ENCODE measurements at regions not wholly inside any gene's neighbourhood (a gene's known extent, or its start where the extent isn't known, plus 50 kb on each side); places are given as distances from the start of the nearest gene placed in this dataset.
"Not testable (repeated sequence)": the region's sequence is repeated elsewhere in the genome, so short reads cannot be mapped to it uniquely, and the experiment has no call there.

DNA sequence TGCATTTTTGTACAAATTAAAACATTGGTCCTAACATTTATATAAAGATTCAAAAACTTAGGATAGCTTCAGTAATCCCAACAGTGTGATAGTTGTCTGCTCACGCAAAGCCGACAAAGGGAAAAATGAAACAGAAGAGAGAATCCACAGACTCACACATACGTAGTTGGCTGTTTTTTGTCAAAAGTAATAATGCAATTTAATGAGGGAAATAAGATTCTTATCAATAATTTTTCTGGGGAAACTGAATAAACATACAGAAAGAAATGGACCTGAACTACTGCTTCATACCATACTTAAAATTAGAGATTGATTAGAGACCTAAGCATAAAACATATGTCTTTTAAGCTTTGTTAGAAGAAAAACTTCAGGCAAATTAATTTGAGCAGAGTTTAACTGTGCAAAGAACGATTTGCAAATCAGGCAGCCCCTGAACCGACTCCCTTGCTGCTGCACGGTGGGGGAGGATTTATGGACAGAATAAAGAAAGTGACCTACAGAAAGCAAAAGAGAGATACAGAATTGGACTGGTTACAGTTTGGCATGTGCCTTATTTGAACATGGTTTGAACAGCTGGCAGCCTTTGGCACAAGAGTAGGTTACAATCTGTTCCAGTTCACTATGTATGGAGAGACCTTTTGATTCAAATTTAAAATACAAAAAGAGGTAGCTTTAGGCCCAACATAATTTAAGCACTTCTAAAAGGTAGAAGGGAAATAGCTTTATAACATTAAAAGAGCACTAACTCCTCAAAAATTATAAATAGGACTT, 64.9 kb upstream of the CTSV start:
- not testable (repeated sequence) for DNase-seq (ENCODE audit: low read depth in 2 of 2)

- not testable (repeated sequence) for DNase-seq (ENCODE audit: low read depth in 2 of 2)
Measured at GRCh38 chr9:97099540-97099939, 60.6 kb upstream of the CTSV start.

- DNase-seq (ENCODE audit: low read depth in 2 of 2) = no peak
Measured at GRCh38 chr9:97096793-97097192, 57.9 kb upstream of the CTSV start.

- not testable (repeated sequence) for DNase-seq (ENCODE audit: low read depth in 2 of 2)
Measured at GRCh38 chr9:97089361-97089760, 50.4 kb upstream of the CTSV start.

Data from activated CD4-positive, alpha-beta T cell treated with anti-CD3 and anti-CD28 coated beads for 24 hours (primary cell).